GM12873 (cell line): ENCODE measurements at regions not wholly inside any gene's neighbourhood (a gene's known extent, or its start where the extent isn't known, plus 50 kb on each side); places are given as distances from the start of the nearest gene placed in this dataset.

ENCODE experiments used
- CTCF ChIP-seq: IDR thresholded peaks from 2 replicates; pipeline ENCODE4 v1.5.1; 2012; ENCODE audit warnings: low read depth, mild to moderate bottlenecking, moderate library complexity, low read length, control low read depth; ENCODE audit not compliant: insufficient read depth; ENCODE audit errors: missing control alignments

GRCh38 chr9:26191711-26192110 is 513.5 kb upstream of the TUSC1 start:
- no peak for TF ChIP-seq CTCF

GRCh38 chr9:26181836-26182235 is 503.6 kb upstream of the TUSC1 start:
- TF ChIP-seq CTCF, result no peak

- TF ChIP-seq CTCF, result no peak
Measured at GRCh38 chr9:26176628-26177027, 498.4 kb upstream of the TUSC1 start.

GRCh38 chr9:26175264-26175663 is 497.0 kb upstream of the TUSC1 start:
- TF ChIP-seq CTCF, result no peak

GRCh38 chr9:26172301-26172700 is 494.1 kb upstream of the TUSC1 start:
- TF ChIP-seq CTCF, result no peak

- no peak for TF ChIP-seq CTCF
Measured at GRCh38 chr9:26171691-26172090, 493.4 kb upstream of the TUSC1 start.

GRCh38 chr9:26170190-26170589 is 491.9 kb upstream of the TUSC1 start:
- no peak for TF ChIP-seq CTCF

GRCh38 chr9:26169708-26170107 is 491.5 kb upstream of the TUSC1 start:
- TF ChIP-seq CTCF, result no peak
